Fibroblast of the conjunctiva (primary cell): ENCODE measurements at regions not wholly inside any gene's neighbourhood (a gene's known extent, or its start where the extent isn't known, plus 50 kb on each side); places are given as distances from the start of the nearest gene placed in this dataset.

Experiments
- DNase-seq: peaks from one replicate; pipeline ENCODE4 v3.0.0-alpha.2; 2010; ENCODE audit warnings: low read depth

DNA sequence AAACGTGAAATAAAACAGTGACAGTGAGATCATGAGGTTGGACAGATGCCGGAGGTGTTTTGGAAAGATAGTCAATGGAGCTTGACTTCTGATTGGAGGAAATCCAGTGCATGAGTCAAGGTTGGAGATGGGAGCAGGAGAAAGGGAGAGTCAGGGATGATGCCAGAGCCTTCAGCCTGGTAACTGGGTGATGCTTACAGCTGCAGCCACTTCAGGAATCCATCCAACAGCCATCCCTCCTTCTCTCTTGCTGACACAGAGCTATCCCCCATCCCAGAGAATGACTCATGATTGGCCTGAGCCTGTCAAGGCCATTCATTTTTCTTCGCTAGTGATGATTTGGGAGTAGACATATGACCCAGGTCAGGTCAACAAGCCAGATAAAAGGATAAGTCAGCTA lies 112.8 kb downstream of the SAMD5 start:
- peak; percentile 51 for DNase-seq

- DNase-seq: no peak
Measured at GRCh38 chr6:147621961-147622360, 113.5 kb downstream of the SAMD5 start.

DNA sequence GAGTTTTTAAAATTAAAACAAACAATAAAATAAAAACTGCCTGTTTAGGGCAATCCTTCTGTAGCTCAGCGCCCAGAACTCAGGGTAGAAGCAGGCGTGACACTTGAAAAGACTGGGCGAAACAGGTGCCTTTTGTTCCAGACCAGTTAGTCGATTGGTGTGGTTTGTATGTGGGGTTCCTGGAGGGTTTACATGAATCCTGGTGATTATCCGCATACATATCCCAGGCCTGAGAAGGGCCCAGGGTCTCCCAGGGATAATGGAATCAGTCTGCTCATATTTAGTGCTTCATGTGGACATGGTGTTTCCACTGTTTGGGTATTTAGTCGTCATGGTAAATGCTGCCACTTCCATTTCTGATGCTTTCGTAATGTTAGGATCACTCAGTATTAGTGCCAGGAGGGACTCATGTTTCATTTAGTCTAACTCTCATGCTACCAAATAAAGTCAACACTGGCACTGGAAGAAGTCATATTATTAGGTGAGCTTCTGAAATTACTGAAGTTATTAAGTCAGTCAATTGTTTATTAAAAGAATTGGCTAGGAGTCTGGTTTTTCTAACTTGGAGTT lies 116.5 kb downstream of the SAMD5 start:
- no peak for DNase-seq

DNA sequence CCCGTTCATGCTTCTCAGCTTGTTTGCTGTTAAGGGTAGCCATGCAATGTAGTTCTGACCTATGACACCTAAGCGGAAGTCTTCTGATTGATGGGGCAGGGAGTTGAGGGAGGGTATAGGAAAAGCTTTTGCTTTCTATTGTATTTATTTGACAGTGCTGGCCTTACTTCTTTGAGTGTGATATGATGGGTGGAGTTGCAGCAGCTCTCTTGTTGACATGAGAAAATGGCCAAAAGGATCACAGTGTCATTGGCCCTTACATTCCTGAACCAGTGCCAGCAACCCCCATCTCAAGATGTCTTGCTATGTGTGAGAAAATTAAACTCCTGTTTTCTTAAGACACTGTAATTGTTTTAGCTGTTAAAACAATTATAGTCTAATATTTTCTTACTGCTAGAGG lies 117.5 kb downstream of the SAMD5 start:
- DNase-seq: no peak

DNA sequence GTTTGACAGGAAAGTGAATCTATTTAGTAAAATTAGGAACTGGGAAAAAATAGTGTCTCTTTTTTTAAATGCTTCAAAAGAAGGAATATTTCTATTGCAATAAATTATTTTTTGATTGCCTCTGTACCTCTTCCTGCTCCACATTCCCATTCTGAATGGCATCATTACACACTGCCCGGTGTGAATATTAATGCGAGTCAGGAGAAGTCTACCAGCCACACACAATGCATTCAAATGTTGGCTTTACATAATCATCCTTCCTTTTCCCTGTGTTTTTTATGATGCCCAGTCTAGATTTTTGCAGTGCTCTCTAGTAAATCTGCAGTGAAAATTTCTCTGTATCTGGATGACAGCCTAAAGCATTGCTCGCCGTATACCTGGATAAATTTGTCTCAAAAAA lies 118.9 kb downstream of the SAMD5 start:
- DNase-seq: no peak

- DNase-seq: no peak
Measured at GRCh38 chr6:147633191-147633590, 124.7 kb downstream of the SAMD5 start.

DNA sequence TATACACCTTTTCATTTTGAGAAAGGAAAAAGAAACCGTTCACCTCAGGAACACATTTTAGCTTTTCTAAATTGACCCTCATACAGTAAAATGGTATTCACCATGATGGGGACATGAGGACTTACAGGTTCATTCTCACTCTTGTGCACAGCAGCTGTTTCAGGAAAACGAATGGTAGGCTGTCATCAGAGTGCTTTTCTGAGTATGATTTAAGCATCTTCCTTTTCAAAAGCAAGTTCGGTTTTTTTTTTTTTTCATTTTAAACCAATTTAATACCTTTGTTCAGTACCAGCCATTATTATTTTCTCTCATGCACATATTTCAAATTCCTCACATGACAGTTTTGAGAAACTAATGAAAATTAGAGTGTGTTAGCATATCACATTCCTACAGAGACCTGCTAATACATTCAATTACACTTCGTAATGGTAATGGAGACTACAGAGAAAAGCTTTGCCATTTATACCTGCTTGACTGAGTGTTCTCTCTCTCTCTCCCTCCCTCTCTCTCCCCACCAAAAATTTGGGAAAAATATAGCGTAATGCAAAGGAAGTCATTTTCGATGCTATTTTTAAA lies 129.2 kb downstream of the SAMD5 start:
- no peak for DNase-seq

DNA sequence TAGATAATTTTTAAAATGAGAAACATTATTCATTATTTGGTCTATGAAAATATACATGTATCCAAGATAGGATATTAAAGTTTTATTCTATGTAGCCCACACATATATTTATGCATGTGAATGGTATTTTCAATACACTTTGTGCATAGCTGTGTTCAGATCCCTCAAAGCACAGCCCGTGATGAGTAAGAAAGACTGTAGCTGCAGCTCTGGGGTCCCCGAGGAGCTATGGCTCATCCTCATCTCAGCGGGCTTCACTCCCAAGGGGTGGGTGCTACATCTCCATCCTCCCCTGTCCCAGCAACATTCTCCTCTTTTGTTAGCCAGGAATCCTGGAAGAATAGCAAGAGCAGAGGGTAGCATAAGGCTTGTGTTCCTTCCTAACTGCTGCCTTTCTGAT lies 130.8 kb downstream of the SAMD5 start:
- no peak for DNase-seq

GRCh38 chr6:147640606-147641005 lies 132.1 kb downstream of the SAMD5 start:
- no peak for DNase-seq

DNA sequence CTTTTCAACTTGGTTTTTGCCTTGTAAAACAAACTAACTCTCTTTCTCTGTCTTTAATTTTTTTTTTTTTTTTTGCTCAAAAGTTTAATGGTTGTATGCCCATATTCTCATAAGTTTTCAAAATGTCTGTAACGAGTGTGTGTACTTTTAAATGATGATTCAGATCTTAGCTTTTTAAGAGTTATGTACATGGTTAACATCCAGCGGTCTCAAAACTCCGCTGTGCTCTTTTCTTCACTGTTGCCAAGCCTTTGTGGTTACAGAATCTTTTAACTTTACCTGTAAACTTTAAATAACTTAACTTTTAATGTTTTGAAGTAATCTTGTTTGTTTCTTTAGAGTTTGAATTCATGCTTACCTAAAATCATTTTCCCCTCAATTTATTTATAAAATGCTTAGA lies 133.0 kb downstream of the SAMD5 start:
- DNase-seq: no peak

GRCh38 chr6:147642458-147642857 lies 134.0 kb downstream of the SAMD5 start:
- DNase-seq: no peak

GRCh38 chr6:147643341-147644200 lies 135.1 kb downstream of the SAMD5 start:
- no peak for DNase-seq

GRCh38 chr6:147648916-147649315 lies 140.4 kb downstream of the SAMD5 start:
- peak; percentile 62 for DNase-seq

DNA sequence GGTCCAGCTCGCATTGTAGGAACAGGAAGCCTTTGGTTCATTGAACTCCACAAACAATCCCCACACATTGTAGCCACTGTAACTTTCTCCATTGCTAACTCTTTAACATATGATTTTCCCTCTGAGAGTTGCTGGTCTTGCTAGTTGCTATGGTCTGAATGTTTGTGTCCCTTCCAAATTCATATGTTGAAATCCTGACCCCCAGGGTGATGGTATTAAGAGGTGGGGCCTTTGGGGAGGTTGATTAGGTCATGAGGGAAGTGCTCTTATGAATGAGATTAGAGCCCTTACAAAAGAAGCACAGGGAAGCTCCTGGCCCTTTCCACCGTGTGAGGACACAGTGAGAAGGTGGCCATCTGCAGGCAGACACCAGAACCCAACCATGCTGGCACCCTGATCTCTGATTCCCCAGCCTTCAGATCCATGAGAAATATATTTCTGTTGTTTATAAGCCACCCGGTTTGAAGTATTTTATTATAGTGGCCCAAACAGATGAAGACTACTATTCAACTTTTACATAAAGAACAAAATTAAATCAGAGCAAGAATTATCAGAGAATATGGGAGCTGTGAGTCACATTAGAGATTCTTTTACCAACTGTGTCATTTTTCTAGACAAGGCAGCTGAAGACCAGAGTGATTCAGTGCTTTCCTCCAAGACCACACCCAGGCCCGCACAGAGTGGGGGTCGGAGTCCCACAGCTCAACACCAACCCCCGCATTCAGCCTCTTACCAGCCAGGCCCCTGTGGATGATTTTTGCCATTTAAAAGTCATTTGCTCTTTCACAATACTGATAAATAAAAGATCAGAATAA lies 143.0 kb downstream of the SAMD5 start:
- peak; percentile 68 for DNase-seq

DNA sequence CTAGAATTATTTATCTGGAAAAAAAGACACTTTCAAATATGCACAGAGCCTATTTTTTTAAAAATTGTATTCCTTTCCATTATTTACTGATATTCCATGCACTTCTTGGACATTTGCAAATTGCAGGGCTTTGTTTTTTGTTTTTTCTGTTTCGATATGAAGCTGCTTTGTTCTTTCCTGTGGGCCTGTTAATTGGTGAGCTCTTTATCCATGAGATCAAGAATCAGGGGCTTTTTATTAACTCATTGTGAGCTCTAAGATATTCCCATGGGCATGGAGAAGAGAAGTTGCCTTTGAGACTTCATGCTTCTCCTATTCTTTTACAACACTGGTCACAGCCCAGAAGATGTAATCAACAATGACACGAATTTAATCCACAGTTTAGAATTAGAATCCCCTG lies 145.1 kb downstream of the SAMD5 start:
- no peak for DNase-seq

GRCh38 chr6:147654103-147654845 lies 145.8 kb downstream of the SAMD5 start:
- no peak for DNase-seq

DNA sequence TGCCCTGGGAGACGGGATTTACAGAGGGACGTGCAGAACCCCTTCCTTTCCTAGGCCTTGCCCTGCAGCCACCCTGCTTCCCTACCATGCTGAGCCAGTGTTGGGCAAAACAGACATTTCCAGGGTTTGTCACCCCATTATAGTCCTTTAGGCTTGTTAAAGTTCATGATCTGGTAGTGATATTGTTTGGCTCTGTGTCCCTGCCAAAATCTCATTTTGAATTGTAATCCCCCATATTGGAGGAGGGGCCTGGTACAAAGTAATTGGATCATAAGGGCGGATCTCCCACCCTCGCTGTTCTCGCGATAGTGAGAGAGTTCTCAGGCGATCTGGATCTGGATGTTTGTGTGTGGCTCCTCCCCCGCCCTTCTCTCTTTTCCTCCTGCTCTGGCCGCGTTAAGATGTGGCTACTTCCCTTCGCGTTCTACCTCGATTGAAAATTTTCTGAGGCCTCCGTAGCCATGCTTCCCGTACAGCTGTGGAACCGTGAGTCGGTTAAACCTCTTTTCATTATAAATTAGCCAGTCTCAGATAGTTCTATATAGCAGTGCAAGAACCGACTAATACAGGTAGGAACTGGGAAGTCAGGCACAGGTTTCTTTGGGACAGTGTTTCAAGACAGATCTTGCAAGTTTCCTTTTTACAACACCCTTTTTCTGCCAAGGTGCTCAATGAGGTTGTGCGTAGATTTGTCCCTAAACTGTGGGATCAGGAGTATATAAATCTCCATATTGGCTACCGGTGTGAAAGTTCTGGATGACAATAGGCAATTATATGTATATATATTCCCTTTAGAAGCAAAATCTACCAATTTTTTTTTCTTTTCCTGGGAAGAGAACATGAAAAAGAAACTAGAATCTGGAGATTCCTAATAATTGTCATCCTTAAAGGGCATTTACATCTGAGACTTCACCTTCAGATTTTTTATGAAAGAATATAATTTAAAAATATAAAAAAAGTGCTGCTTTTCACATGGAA lies 152.1 kb downstream of the SAMD5 start:
- no peak for DNase-seq

GRCh38 chr6:147662646-147663045 lies 154.2 kb downstream of the SAMD5 start:
- no peak for DNase-seq

- DNase-seq: no peak
Measured at GRCh38 chr6:147664092-147664491, 155.6 kb downstream of the SAMD5 start.

- no peak for DNase-seq
Measured at GRCh38 chr6:147666255-147666654, 157.8 kb downstream of the SAMD5 start.

DNA sequence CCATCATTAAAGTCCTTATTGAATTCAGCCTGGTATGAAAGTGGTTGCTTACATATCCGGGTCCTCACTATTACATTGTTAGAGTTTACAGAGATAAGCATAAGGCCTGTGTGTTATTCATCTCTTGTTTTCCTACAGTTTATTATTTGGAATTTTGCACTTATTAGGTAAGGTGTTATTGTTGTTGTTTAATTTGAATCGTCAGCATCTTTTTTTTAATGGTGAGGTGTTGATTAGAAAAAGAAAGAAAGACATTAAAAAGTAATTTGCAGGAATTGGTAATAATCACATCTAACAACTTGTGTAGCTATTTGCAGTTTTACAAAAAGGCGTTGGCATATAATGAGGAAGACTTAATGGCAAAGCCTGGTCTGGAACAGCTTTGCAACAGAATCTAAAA lies 158.6 kb downstream of the SAMD5 start:
- DNase-seq: no peak
